ENCODE measurements at regions not wholly inside any gene's neighbourhood (a gene's known extent, or its start where the extent isn't known, plus 50 kb on each side); places are given as distances from the start of the nearest gene placed in this dataset.

DNA sequence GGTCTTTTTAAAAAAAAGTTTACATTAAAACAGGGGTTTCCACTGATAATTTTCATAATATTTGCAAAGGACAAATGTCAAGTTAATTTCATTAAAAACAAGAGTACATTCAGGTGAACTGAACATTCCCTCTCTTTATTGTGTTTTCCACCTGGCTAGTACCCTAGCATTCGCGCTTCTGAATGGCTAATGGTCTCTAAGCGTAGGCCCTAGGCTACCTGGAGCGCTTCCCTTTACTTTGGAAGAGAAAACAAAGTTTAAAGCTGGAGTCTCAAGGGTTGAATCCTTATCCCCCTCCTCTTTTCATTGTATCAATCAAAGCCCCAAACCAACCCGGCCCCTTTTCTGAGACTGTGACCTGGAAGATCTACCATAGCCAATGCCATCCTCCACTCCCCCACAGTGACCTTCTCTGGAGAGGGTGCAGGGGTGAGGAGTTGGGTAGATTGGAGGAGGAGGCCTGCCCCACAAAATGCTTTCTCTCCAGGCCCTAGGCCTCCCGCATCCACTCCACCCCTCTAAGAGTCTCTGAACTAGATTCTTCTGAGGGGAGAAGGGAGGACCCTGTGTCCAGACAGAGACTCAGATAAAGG, 73.3 kb upstream of the TBCA start:
- no peak overlapping the region for H3K4me3 ChIP-seq (ENCODE audit: low read depth, low read length)
- no peak for DNase-seq (ENCODE audit: low read depth)

DNA sequence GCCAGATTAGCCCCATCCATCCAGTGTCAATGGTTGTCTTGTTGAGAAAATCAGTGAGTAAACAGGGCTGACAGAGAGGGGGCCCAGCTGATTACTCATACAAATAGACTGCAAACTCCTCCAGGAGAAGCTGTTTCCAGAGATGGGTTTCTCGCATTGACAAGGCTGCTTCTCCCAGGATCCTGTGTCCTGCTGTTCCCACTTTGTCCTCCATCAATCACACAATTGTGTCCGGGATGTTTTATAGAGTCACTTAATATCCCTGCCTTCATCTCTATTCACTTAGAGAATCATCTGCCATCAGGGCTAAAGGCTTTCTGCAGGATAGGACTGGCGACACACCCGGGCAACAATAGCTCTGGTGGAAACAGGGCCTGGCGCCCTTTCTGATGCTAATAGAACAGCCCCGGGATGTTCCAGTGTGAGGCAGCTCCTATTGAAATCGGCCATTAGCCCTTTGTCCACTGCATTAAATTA, 71.7 kb upstream of the TBCA start:
- no peak for DNase-seq (ENCODE audit: low read depth)

DNA sequence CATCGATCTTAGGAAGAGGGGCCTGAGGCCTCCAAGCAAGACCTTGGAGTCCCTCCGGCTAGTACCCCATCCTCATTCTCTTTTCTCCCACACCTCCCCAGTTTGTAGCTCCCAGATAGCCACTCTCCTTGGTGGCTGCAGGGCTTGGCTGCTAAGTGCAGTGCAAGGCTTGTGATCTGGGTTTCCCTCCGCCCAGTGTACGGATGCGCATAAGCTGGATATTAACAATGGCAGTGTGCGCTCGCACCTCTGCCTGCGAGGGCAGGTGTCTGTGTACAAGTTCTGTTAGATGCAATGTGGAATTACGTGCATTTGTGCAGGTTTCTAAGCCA, 71.0 kb upstream of the TBCA start:
- H3K4me3 ChIP-seq (ENCODE audit: low read depth, low read length), result no peak overlapping the region

More for the DNA sequence above, 71.7 kb upstream of the TBCA start:
- no peak overlapping the region for H3K4me3 ChIP-seq (ENCODE audit: low read depth, low read length)

DNA sequence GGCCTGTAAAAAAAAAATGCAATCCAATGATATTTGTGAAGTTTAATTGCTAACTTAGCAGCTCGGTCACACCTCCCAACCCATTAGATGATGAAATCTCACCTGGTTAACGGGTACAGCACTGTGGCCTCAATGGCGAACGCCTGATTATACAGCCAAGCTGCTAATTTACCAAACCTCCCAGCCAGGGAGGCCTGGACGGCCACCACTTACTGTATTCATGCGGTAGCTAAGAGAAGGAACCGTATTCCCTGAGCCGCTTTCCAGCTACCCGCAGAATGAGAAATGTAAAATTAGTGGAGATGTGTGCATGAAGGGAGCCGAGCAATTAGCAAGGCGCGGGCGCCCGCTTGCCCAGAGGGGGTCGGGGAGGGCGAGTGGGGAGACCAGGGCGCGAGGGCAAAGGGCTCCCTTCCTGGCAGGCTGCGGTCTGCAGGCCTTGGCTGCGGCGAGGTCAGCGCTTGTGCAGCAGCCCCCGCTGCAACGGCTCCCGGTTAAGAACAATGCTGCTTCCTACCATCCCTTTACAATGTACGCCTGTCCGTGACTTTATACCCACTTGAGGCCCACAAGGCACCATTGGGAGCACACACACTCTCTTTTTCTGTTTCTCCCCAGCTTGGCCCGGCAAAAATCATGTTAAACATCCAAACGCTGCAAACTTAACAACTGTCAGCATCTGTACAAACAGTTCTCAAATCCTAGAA, 70.4 kb upstream of the TBCA start:
- no peak for DNase-seq (ENCODE audit: low read depth)
- H3K4me3 ChIP-seq (ENCODE audit: low read depth, low read length), result no peak overlapping the region

More for the DNA sequence above, 71.0 kb upstream of the TBCA start:
- no peak for DNase-seq (ENCODE audit: low read depth)

DNA sequence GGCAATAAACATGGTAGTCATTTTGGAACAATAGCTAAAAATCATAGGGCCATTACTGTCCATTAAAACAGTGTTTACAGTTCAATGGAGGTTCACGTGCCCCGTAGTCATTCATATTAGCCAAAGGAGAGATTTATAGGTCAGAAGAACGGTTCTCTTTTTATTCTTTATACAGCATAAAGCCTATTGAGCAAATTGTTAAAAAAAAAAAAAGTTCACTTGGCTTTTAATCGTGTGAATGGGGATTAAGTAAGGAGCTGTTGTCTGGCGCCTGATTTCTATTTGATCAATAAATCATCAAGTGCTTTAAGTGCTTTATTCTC, 69.1 kb upstream of the TBCA start:
- no peak for DNase-seq (ENCODE audit: low read depth)
- H3K4me3 ChIP-seq (ENCODE audit: low read depth, low read length), result no peak overlapping the region

DNA sequence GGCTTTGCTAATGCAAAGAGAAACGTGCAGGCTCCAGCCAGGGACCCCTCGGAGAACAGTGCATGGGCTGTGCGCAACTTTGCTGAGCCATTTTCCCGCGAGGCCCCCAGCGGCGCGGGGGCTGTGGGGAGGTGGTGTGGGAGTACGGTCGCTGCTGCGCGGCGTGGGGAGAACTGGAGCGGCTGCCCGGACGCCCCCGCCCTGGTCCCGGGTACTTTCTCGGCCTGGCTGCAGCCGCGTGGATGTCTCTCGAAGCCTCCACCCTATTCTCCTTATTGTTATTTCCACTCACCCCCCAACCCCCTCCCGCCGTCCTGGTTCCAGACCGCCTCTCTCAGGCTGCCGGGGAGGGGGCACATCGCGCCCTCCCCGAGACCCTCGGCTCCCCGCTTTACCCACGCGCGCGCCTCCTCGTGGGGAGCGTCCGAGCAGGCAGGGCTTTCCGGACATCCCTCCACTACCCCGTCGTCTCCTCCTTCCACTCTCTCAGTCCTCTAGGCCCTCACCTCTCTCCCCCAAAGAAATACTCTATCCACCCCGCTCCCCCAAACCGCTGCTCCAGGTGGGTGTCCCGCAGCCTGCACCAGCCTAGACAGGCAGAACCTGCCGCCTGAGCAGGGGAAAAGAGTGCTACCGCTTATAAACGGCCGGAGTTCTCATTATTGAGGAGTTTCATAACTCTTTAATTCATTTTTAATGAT, 68.6 kb upstream of the TBCA start:
- DNase-seq (ENCODE audit: low read depth), result no peak
- peak overlapping the region; percentile 45 for H3K4me3 ChIP-seq (ENCODE audit: low read depth, low read length)

DNA sequence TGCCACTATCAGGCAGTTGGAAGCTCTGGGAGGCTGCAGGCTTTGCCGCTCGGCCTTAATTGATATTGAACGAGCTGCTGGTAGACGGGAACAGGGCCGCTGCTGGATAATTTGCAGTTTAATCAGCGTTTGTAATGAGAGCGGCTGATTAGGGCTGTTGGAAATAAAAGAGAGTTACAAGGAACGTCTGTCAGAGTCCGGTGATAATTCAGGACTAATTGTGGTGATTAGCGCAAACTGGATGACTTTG, 68.2 kb upstream of the TBCA start:
- no peak for DNase-seq (ENCODE audit: low read depth)
- H3K4me3 ChIP-seq (ENCODE audit: low read depth, low read length), result peak overlapping the region; percentile 45

DNA sequence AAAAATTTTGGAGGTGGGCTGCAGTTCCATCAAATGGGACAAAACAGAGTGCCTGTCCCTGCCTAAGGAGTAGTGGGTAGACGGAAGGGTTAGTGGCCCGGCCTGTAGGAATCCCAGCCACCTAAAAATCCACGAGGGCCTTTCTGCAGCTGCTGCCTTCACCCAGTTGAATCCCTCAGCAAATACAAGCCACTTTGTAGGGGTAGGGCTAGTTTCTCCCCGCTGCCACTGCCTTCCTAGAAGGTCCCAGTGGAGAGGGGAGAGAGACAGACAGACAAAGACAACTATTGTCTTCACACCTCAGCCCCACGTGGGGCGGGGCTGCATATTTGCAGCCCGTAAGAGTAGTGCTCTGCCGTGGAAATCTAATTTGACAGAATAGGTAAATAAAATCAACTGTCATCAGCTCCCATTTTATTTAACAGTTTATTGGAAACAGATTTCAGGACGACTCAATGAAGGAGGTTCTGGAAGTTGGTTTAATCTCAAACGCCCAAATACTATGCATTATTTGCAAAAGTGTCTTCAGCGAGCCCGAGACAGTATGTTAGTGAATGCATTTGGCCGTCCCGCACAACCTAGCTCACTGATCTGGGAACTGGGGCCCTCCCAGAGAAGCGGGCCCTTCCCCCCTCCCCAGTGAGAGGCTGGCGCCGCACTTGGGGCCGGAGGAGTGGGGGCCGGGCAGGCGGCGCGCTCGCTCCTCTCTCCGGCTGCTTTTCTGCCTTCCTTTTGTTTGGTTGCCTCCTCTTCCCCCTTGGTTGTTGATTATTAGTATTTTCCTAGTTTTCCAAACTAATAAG, 67.6 kb upstream of the TBCA start:
- H3K4me3 ChIP-seq (ENCODE audit: low read depth, low read length), result peak overlapping the region; percentile 45
- no peak for DNase-seq (ENCODE audit: low read depth)

DNA sequence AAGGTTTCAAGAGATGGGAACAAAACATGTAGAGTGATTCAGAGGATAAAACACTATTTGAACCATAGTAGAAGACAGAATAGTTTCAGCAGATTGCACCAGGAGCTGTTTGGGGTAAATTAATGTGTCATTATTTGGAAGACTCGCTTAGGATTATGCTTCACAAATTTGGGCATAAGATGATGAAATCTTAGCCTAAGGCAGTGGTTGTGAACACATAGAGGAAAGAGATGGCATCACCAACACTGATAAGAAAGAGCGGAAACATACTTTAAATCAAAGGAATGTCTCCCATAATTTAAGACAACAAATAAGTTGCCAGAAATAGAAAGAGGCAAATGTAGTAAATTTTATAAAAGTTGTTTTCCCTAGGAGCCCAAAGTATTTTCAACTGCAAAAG, 66.1 kb upstream of the TBCA start:
- no peak overlapping the region for H3K4me3 ChIP-seq (ENCODE audit: low read depth, low read length)
- no peak for DNase-seq (ENCODE audit: low read depth)

DNA sequence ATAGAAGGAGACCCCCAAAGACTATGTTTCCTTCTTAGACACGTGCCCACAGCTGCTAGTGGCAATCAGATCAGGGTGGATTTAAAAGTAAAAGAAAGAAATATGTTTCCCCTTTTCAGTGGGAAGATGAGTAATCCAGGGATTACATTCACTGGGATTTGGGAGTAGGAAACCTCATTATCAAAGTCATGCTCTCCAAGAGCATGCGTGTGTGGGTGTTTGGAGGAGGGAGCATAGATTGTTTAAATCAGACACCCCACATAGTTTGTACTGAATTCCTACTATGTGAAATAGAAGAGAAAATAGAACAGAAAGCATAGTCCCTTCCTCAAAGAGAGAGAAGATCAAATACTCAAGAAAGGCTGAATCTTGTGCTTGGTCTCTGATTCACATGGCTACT, 65.5 kb upstream of the TBCA start:
- no peak for DNase-seq (ENCODE audit: low read depth)
- H3K4me3 ChIP-seq (ENCODE audit: low read depth, low read length), result no peak overlapping the region

DNA sequence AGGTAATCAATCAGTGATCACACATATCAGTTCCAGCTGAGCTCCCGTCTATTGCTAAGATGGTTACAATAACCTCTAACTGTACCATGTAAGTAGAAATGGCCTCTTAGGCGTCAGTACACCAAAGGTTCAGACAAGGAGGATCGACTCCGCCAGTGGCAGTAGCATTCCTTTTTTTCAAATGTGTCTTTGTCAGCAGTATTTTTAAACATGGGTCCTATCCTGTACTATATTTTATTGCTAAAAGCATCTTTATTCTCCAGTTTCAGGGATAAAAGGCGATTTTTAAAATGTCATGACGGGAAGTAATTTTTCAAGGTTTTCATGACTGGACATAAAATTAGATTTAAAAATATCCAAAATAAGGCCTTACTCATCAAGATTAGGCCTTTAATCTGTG, 64.8 kb upstream of the TBCA start:
- DNase-seq (ENCODE audit: low read depth), result no peak
- H3K4me3 ChIP-seq (ENCODE audit: low read depth, low read length), result no peak overlapping the region

DNA sequence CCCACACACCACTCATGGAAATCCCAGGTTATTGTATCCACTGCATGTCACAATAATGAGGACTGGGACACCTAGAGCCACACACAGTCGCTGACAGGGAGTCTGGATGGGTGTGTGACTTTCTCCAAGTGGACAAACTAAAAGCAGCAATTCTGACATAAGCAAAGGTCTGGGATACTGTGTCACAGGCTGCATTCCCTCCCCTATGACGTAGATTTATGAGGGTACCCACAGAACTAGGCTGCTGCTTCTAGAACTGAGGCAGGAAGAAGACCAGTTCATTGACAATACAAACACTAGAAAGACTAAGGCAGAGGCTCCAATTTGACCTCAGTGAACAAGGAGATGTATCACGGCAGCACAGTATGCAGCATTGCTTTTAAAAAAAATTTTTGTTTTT, 63.6 kb upstream of the TBCA start:
- no peak for DNase-seq (ENCODE audit: low read depth)
- no peak overlapping the region for H3K4me3 ChIP-seq (ENCODE audit: low read depth, low read length)

DNA sequence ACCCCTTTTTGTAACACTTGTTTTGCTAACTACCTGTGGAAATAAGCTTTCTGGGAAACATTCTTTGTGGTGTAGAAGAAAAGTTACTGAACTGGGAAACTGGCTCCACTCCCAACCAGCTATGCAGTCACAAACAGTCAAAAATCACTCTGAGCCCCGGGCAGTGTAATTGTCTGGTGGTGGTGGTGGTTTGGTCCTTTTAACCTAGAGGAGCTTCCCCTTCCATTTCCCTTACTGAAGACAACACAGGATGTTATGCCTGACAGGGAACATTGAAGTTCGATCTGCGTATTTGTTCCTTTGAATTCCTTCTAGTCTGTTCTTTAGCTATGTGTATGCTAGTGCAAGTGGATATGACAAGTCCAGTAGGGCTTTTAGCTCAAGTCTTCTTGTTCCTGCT, 56.8 kb upstream of the TBCA start:
- DNase-seq (ENCODE audit: low read depth), result no peak
- no peak overlapping the region for H3K4me3 ChIP-seq (ENCODE audit: low read depth, low read length)

DNA sequence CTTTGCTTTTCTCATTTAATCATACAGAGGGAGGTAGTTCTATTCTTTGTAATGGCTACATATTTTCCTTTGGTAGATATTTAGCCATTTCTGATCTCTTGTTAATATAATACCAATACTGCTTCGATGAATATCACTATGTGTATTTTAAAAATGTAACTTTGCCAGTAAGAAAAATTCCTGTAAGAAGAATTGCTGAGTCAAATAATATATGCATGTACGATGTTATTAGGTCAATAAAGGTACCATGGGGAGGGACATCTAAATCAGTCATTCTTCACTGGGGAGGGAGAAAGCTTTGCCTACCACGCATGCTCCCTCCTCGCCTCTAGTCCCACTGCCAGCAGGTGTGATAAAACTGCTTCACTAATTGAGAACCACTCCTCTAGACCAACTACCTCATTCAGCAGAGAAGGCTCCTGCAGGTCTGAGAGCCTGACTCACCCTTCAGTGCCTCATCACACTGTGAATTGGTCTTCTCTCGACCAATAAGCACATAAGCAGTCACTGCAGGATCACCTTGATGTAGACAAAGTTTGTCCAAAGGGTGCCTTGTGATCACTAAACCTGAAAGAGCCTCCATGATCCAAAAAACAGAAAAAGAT, 56.1 kb upstream of the TBCA start:
- H3K4me3 ChIP-seq (ENCODE audit: low read depth, low read length), result no peak overlapping the region
- DNase-seq (ENCODE audit: low read depth), result no peak

DNA sequence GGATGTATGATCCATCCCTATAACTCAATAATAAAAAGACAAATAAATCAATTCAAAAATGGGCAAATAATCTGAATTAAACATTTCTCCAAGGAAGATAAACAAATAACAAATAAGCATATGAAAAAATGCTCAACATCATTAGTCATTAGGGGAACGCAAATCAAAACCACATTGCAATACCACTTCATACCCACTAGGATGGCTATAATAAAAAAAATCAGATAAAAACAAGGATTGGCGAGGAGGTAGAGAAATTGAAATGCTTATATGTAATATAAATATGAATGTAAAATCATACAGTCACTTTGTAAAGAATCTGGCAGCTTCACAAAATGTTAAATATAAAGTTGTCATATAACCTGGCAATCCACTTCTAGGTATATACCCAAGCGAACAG, 52.3 kb upstream of the TBCA start:
- no peak for DNase-seq (ENCODE audit: low read depth)
- no peak overlapping the region for H3K4me3 ChIP-seq (ENCODE audit: low read depth, low read length)
